ENCODE measurements at regions not wholly inside any gene's neighbourhood (a gene's known extent, or its start where the extent isn't known, plus 50 kb on each side); places are given as distances from the start of the nearest gene placed in this dataset.

DNA sequence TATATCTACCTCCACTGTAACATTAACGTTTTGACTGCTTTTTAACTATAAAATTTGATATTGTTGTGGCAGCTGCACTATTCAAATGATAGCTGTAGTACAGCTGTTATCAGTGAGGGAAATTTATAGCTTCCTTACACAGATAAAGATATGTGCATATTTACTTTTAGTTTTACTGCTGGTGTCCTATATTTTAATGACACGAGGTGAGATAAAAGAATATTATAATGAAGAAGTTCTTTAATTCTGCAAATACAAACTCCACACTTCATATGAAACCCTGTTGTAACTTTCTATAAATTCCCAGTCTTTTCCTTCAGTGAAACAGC lies 427.8 kb upstream of the ZEB2 start:
- TF ChIP-seq EP300 (IDR thresholded peaks at IDR 0.05) (no peak), POLR2AphosphoS5 (IDR thresholded peaks at IDR 0.05) (no peak), POLR2A (IDR thresholded peaks at IDR 0.05) (no peak)
- TF ChIP-seq, protein P1, sequence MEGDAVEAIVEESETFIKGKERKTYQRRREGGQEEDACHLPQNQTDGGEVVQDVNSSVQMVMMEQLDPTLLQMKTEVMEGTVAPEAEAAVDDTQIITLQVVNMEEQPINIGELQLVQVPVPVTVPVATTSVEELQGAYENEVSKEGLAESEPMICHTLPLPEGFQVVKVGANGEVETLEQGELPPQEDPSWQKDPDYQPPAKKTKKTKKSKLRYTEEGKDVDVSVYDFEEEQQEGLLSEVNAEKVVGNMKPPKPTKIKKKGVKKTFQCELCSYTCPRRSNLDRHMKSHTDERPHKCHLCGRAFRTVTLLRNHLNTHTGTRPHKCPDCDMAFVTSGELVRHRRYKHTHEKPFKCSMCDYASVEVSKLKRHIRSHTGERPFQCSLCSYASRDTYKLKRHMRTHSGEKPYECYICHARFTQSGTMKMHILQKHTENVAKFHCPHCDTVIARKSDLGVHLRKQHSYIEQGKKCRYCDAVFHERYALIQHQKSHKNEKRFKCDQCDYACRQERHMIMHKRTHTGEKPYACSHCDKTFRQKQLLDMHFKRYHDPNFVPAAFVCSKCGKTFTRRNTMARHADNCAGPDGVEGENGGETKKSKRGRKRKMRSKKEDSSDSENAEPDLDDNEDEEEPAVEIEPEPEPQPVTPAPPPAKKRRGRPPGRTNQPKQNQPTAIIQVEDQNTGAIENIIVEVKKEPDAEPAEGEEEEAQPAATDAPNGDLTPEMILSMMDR (IDR thresholded peaks at IDR 0.05): no peak
- 13 to 56% methylated on average over 2 of the region's 2 CpGs for WGBS, 2 donors
- intact Hi-C loops (cut with DNase I): no loop called here
- H3K27ac ChIP-seq: no peak overlapping the region
- H3K36me3 ChIP-seq: no peaks in the 10 kb centered on the region
- DNase-seq: no peak
- H3K4me3 ChIP-seq: no peak overlapping the region
- H3K27me3 ChIP-seq: no peaks in the 10 kb centered on the region
- no peaks in the 10 kb centered on the region for H3K9me3 ChIP-seq
- H3K4me1 ChIP-seq: peaks cover 0 to 16% (median 4%) of the 10 kb centered on the region in 4 donors

DNA sequence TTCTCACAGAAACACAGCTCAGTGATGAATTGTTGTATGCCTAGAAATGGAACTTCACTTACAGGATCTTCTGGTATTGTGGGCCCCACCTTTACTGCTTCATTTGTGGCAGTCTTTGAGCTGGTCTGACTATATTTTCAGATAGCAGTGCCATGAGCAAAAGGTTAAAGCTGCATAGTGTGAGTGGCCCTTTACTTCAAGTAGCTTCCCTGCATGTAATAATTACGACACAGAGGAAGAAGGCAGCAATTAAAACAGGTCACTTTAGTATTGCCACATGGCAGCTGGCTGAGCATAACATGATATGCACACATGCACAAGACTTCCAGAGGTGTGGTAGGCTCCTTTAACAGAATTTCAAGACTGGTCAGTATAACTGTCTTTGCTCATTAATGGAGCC lies 426.3 kb upstream of the ZEB2 start:
- TF ChIP-seq, protein P1 (IDR thresholded peaks at IDR 0.05): no peak
- no peak for TF ChIP-seq POLR2AphosphoS5 (IDR thresholded peaks at IDR 0.05)
- TF ChIP-seq EP300 (IDR thresholded peaks at IDR 0.05): no peak
- TF ChIP-seq POLR2A (IDR thresholded peaks at IDR 0.05): no peak

DNA sequence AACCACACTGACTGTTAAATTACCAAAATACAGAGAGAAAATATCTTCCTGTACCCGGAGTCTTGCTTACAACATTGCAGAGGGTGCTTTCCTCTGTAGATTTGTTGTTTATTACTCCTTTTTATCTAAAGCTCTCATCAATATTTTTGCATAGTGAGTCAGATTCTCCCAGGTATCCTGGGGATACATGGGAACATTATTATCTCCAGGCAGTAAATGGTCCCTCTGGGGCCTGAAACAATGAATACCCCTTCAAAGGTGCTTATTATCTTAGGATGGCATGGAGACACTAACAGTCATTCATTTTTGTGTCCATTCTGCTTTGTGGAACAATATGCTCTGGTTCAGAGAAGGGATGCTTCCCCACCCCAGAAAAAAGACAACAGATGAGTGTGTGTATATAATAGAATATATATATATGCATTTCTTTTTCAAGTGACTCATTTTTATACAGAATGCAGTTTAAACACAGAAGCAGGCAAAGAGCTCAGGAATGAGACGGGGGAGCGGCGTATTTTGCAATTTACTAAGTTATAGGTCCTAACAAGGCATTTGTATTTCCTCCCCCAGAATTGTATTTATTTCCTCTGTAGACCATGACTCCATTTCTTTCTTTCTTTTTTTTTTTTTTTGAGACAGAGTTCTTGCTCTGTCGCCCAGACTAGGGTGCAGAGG lies 424.8 kb upstream of the ZEB2 start:
- no peak for DNase-seq
- H3K9me3 ChIP-seq: no peaks in the 10 kb centered on the region
- intact Hi-C loops (cut with DNase I): no loop called here
- no peaks in the 10 kb centered on the region for H3K36me3 ChIP-seq
- no peak overlapping the region for H3K27ac ChIP-seq
- H3K27me3 ChIP-seq: no peaks in the 10 kb centered on the region
- no peak overlapping the region for H3K4me3 ChIP-seq
- 93% methylated on average over 5 of the region's 5 CpGs for WGBS, 2 donors
- peaks cover 0 to 19% (median 4%) of the 10 kb centered on the region in 4 donors for H3K4me1 ChIP-seq
- TF ChIP-seq EP300 (IDR thresholded peaks at IDR 0.05): no peak
- TF ChIP-seq, protein P1 (IDR thresholded peaks at IDR 0.05): no peak
- TF ChIP-seq POLR2AphosphoS5 (IDR thresholded peaks at IDR 0.05): no peak
- no peak for TF ChIP-seq POLR2A (IDR thresholded peaks at IDR 0.05)

More for the DNA sequence above, 426.3 kb upstream of the ZEB2 start:
- no peak overlapping the region for H3K4me3 ChIP-seq
- 24 to 66% methylated on average over 1 of the region's 1 CpG for WGBS, 2 donors
- intact Hi-C loops (cut with DNase I): no loop called here
- H3K36me3 ChIP-seq: no peaks in the 10 kb centered on the region
- H3K9me3 ChIP-seq: no peaks in the 10 kb centered on the region
- H3K27me3 ChIP-seq: no peaks in the 10 kb centered on the region
- no peak for DNase-seq
- H3K4me1 ChIP-seq: peaks cover 0 to 19% (median 4%) of the 10 kb centered on the region in 4 donors
- no peak overlapping the region for H3K27ac ChIP-seq

DNA sequence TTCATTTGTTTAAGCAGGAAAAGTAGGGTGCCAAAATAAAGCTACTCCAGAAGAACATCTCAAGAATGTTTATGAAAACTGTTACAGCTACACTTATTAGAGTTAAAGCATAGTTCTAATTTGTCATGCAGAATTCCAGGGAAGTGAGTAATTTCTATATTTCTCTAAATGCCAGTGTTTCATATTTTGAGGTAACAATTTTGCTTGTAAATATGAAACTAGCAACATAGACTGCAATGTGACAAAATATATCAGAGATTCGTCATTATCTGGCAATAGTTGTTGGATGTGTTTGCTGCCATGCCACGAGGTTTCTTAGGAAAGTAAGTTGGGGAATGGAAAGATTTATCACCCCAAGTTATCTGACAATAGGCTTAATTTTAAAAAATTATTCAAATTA lies 424.1 kb upstream of the ZEB2 start:
- no peak overlapping the region for H3K4me3 ChIP-seq
- WGBS, 2 donors: 79 to 84% methylated on average over 2 of the region's 2 CpGs
- no peaks in the 10 kb centered on the region for H3K27me3 ChIP-seq
- no peak for DNase-seq
- TF ChIP-seq, protein P1 (IDR thresholded peaks at IDR 0.05): no peak
- TF ChIP-seq POLR2A (IDR thresholded peaks at IDR 0.05) (no peak), POLR2AphosphoS5 (IDR thresholded peaks at IDR 0.05) (no peak), EP300 (IDR thresholded peaks at IDR 0.05) (no peak)
- peaks cover 0 to 20% (median 5%) of the 10 kb centered on the region in 4 donors for H3K4me1 ChIP-seq
- intact Hi-C loops (cut with DNase I): no loop called here
- no peaks in the 10 kb centered on the region for H3K36me3 ChIP-seq
- no peaks in the 10 kb centered on the region for H3K9me3 ChIP-seq
- no peak overlapping the region for H3K27ac ChIP-seq

All from sigmoid colon (tissue), 6 donors.